ENCODE measurements at regions not wholly inside any gene's neighbourhood (a gene's known extent, or its start where the extent isn't known, plus 50 kb on each side); places are given as distances from the start of the nearest gene placed in this dataset.

DNA sequence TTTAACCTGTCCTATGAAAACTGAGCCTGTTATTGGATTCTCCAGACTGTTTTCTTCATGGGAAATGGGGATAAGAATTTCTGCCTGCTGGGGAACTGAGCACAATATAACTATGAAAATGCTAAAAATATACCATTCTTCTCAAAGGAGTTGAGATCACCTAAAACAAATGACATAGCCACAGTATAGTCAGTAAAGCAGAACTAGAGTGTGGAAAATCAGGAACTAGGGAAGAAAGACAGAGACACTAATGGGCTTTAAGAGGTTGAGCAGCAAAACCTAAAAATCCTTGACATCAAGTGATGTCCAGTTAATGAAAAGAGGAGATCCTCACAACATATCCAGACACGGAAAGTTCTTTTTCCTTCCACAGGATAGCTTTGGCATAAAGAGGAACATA, 215.7 kb upstream of the CST7 start:
- H3K4me3 ChIP-seq (ENCODE audit: low read depth, low read length) = no peak overlapping the region
- DNase-seq (ENCODE audit: low read depth) = no peak
- TF ChIP-seq, protein P1, sequence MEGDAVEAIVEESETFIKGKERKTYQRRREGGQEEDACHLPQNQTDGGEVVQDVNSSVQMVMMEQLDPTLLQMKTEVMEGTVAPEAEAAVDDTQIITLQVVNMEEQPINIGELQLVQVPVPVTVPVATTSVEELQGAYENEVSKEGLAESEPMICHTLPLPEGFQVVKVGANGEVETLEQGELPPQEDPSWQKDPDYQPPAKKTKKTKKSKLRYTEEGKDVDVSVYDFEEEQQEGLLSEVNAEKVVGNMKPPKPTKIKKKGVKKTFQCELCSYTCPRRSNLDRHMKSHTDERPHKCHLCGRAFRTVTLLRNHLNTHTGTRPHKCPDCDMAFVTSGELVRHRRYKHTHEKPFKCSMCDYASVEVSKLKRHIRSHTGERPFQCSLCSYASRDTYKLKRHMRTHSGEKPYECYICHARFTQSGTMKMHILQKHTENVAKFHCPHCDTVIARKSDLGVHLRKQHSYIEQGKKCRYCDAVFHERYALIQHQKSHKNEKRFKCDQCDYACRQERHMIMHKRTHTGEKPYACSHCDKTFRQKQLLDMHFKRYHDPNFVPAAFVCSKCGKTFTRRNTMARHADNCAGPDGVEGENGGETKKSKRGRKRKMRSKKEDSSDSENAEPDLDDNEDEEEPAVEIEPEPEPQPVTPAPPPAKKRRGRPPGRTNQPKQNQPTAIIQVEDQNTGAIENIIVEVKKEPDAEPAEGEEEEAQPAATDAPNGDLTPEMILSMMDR (conservative IDR thresholded peaks at IDR 0.05; ENCODE audit: low read depth, low read length) = no peak

DNA sequence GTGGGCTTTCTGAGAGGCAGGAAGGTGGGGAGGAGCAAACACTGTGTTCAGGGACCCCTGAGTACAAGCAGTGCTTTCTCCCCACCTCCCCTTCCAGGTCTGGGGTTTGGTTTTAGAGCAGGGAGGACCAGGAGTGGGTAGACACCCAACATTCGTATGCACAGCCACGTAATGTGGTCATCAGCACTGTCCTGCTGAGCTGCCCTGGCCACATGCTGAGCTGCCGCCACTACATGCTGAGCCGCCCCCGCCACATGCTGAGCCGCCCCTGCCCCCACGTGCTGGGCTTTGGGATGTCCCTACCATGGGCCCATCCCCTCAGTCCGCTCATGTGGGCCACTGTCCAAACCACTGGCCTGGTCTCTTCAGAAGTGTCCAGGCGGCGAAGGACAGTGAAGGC, 214.9 kb upstream of the CST7 start:
- DNase-seq (ENCODE audit: low read depth) = no peak
- TF ChIP-seq, protein P1 (conservative IDR thresholded peaks at IDR 0.05; ENCODE audit: low read depth, low read length) = no peak
- H3K4me3 ChIP-seq (ENCODE audit: low read depth, low read length) = no peak overlapping the region

DNA sequence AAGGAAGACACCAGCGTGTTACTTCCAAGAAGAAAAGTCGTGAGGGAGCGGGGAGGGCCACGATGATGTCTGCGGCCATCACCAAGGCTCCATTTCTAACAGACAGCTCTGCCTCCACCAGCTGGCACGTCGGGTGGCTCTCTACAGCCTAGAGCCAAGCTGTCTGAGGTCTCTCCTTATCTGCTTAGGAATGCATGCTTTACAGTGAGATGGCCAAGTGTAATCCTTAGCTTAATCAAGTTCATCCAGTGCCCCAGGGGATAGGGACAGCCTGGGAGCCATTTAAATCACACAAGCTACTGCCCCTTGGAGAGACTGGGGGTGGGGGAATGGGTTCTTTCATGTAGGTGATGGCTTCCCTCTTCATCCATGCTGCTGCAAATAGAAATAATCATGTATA, 213.8 kb upstream of the CST7 start:
- DNase-seq (ENCODE audit: low read depth) = no peak
- TF ChIP-seq, protein P1 (conservative IDR thresholded peaks at IDR 0.05; ENCODE audit: low read depth, low read length) = no peak

GRCh38 chr20:24736131-24736843, 212.8 kb upstream of the CST7 start:
- no peak for DNase-seq (ENCODE audit: low read depth)
- TF ChIP-seq, protein P1 (conservative IDR thresholded peaks at IDR 0.05; ENCODE audit: low read depth, low read length) = no peak
- H3K4me3 ChIP-seq (ENCODE audit: low read depth, low read length) = no peak overlapping the region

More for the DNA sequence above, 213.8 kb upstream of the CST7 start:
- H3K4me3 ChIP-seq (ENCODE audit: low read depth, low read length) = no peak overlapping the region

GRCh38 chr20:24736844-24737211, 212.2 kb upstream of the CST7 start:
- DNase-seq (ENCODE audit: low read depth) = no peak
- H3K4me3 ChIP-seq (ENCODE audit: low read depth, low read length) = no peak overlapping the region
- TF ChIP-seq, protein P1 (conservative IDR thresholded peaks at IDR 0.05; ENCODE audit: low read depth, low read length) = no peak

DNA sequence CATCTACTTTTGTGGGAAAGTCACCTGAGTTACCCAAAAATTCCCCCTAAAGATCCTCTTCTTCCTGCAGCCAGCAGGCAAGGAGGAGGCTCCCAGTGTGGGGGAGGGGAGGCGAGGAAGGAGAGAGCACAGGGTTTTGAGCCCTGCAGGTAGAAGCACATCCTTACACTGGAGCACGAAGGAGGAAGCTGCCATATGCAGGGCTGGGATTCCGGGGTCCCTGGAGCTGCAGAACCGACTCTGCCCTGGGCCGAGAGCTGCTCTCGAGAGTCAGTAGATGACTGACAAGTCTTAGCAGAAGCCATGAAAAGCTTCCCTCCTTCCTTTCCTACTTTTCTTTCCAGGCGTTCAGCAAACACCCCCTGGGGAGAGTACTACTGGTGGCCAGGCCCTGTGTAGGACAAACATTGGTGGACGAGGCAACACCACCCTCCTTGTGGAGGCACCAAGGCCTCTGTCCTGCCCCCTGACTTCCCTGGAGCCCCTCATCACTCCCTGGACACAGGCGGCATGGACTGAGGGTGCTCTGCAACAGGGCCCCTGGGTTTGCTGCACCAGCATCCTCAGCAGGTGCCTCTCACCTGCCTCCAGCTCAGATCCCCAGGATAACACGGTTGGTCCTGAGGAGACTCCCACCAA, 211.7 kb upstream of the CST7 start:
- TF ChIP-seq, protein P1 (conservative IDR thresholded peaks at IDR 0.05; ENCODE audit: low read depth, low read length) = no peak
- H3K4me3 ChIP-seq (ENCODE audit: low read depth, low read length) = no peak overlapping the region
- no peak for DNase-seq (ENCODE audit: low read depth)

Measured in epithelial cell of proximal tubule (primary cell).